ENCODE measurements at regions not wholly inside any gene's neighbourhood (a gene's known extent, or its start where the extent isn't known, plus 50 kb on each side); places are given as distances from the start of the nearest gene placed in this dataset.

DNA sequence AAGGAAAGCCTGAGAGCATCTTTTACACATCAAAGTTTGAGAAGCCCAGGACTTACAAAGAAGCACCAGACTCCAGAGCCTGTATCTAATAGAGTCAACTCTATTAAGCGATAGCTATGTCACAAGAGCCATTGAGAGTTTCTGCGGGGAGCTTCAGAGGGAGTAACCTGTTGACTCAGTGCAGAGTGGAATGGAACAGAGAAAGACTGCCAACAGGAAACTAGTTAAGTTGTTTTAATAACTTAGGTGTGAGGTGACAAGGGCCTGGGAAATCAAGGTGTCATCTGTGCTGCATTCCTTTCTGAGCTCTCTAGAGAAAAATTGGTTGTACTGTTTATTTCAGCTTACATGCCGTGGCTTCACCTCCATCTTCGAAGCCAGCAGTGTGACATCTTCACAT is 513.8 kb upstream of the POU3F3 start:
- no peak for DNase-seq

DNA sequence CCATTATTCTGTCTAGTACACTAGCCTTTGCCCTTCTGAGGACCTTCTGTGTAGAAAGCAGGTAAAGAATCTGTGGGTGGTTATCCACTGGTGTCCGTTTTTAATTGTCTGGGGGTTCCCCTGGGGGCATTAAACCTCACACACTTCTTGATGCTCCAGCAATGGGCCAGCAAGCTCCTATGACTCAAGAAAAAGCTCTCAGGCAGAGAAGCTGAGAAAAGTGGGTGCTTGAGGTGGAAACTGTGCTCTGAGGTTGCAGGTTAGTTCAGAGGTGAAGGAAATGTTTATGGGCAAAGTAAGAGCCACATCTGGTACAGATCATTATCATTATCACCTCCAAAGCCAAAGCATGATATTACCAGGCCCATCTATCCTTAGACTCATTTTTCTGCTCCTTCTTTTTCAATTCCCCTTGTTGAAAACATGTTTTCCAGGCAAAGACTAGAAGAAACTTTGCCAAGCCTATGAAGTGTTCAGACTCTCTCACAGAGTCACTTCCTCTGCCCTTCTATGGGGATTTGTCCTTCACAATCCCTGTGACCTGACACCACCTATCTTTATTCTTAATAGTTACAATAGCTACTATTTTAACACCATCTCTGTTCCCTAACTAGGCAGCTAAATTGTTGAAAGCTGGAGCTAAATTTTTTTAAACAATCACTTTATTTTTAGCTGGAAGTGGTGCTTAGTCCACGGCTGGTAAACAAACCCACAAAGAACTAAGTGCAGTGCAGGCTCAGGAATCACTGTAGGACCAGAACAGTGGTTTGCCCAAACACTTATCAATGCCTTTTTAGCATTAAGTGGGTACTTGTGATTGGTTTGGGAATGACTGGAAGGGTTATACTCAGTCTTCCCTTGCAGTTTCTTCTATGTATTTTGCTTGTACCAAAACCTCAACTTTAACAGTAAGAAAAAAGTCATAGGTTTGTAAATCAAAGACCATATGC is 512.8 kb upstream of the POU3F3 start:
- DNase-seq = no peak

DNA sequence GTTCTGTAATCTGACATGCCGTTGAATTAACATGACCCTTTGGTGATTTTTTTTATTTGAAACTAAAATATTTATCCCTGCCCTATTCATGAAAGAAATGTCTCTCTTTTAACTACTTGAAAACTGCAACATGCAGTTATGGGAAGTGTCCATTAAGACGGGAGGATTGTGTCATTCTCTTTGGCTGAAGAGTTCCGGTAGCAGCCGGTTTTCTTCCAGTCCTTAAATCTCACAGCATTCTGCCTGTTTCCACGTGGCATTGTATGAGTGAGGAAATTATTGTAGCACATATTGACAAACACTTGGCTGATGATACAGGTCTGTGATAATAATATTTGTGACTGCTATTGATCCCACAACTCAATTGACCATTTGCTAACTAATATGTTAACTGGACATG is 509.6 kb upstream of the POU3F3 start:
- no peak for DNase-seq

DNA sequence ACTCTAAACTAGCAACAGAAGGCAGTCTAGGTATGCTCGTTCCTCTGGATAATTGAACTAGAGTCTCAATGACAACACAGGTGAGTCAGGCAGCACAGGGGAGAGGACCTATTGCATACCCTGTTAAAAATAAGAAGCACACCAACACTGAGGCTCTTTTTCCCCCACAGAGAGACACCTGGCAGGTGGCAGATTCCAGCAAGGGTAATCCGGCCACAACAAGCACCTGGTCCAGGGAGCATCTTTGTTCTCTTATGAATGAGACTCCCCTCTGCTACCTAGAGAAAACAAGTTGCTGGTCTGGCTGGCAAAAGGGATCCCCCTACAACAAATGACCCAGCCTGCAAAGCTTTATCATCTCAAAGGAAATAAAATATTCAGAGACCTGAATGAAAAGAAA is 508.9 kb upstream of the POU3F3 start:
- no peak for DNase-seq

DNA sequence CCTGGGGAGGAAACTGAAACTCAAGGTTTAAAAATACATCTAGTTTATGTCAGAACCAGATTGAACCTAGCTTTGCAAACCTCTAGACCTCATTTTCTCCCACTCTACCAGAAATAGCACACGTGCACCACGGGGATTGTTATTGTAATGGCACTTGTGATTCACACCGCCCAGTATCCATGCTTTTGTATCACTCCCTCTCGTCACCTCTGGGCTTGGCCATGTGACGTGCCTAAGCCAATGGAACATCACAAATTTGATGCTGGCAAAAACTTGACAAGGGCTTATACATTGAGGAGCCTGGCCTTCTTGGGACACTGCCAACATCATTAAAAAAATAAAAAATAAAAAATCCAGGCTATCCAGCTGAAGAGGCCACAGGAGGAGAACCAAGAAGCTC is 495.8 kb upstream of the POU3F3 start:
- no peak for DNase-seq

DNA sequence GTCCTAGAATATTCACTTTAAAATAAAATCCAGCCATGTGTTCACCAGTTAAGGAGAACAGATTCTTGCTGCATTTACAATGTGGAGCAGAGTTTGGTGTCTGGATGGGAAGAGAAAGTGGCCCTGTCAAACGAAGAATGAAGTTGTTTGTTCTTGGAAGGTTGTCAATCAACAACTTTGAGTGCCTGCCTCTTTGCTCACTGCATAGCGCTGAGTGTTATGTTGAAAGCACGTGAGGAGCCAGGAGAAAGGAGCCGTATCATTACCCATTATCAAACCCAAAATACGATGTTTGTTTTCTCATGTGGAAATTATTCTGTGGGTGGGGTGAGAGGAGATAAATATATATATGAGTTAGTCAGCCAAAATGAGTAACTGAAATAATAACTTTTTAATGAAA is 492.5 kb upstream of the POU3F3 start:
- no peak for DNase-seq

DNA sequence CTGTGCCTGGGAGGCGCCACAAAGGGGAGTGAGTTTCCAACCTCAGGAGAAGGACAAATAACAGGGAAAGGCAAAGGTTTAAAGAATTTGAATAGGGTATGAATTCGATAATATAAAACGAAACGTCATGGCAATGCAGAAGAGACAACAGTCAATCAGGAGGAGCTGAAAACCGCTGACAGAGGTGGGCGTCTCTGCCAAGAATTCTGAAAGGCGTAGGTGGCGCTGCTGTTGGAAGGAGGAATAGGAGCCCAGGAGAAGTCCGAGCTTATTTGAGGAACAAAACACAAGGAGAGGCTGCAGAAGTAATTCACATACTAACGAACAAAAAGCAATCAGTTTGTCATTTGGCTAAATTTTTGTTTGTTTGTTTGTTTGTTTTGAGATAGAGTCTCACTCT is 485.8 kb upstream of the POU3F3 start:
- no peak for DNase-seq

DNA sequence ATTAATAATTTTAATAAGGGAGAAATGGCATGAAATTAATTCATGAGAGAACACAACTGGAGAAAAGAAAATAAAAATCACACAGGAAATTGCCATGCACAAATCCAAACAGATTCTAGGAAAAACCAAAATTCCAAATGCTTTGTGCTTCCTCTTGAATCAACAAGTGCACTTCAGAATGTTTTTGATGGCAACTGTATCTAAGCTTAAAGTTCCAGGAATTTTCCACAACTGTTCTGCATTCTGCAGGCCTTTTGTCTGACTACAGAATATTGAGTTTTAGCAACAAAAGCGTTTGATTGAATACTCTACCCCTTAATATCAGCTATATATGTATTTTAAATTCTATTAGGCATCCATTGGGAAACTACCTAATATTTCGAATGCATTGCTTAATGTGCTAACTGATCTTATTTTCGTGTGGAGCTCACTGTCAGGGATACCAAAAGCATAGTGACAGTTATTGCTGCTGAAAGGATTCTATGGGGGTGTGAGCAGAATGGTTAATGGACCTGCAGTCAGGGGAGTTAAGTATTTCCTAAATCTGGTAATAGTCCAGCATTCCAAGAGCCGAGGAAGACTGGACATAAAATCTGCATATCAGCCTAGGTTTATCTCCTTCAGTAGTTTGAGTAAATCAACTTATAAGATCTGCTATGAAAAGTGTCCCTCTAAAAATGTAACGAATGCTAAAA is 482.7 kb upstream of the POU3F3 start:
- DNase-seq = no peak

DNA sequence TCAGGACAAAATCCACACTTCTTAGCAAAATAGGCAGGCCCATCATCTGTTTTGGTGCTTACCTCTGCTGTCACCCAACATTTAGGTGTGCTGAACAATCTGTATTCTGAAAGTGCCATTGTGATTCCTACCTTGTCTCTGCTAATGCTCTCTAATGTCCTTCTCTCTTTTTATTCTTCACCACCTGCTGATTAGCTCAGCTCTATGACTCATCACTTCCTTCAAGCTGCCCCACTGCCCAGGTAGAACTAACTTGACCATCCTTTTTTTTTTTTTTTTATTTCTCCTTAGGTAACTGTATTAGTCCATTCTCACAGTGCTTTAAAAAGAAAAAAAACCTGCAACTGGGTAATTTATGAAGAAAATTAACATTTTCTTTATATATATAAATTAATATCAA is 478.7 kb upstream of the POU3F3 start:
- DNase-seq = no peak

DNA sequence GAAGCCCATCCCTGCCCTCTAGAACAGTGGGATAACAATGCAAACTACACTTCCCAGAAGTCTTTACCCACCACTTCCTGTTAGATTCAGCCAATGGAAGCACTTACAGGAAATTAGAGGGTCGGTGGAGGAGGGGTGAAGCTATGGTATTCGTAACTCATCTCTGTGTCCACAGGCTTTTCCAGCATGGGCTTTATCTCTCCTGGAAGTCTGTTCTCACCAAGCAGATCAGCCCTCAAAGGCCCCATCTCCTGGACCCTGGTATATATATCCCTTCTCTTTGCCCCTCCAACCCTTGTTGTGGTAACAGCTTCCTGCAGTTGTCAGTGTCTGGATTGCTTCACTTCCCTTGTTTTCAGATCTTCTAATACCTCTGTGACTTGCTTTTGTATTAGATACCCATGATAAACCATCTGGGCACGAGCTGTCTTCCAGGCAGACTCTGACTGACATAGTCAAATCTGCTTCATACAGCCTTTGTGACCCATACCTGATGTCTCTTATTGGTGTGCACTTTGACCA is 475.0 kb upstream of the POU3F3 start:
- no peak for DNase-seq

DNA sequence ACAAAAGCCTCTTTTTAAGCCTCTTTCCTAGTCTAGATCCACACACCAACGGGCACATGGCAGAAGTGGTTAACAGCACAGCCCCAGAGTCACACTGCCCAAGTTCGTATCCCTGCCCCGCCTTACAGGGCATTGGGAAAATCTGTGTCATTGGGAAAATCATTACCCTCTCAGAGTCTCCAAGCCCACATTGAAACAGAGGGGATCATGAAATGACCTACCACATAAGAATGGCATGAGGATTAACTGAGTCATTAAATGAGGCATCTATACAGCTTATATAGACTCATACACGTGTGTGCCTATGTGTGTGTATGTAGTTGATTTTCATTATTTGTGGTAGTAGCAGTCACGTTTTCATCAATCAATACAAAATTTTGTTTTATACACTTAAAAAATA is 469.0 kb upstream of the POU3F3 start:
- no peak for DNase-seq

DNA sequence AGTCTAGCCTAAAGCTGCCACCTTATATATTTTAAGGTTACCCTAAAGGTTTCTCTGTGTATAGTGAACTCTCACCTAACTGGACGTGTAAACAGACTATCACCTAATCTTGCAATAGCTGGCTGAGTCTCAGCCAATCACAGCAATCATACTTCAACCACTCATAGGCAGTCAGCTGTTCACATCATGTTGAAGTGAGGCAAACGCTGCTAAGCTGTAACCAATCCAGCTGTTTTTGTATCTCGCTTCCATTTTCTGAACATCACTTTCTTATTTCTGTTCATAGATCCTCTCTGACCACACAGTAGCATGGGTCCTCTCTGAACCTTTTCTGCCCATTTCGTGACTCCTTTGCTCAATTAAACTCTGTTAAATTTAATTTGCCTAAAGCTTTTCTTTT is 468.2 kb upstream of the POU3F3 start:
- no peak for DNase-seq

DNA sequence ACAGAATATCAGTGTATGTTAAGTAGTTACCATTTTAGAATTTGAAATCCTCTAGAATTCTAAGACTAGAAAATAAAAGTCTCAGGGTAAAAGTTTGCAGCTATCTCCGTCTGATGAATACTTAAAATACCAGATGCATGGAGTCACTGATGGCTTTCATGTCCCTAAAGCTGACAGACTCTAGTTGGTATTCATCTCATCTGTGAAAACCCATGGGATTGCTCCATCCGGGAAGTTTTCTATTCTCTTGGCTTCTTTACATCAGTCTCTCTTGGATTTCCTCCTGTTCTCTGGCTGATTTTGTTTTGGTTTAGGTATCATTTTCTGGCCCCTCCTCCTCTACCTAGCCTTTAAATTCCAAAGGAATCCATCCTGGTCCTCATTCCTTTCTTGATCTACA is 465.6 kb upstream of the POU3F3 start:
- no peak for DNase-seq

DNA sequence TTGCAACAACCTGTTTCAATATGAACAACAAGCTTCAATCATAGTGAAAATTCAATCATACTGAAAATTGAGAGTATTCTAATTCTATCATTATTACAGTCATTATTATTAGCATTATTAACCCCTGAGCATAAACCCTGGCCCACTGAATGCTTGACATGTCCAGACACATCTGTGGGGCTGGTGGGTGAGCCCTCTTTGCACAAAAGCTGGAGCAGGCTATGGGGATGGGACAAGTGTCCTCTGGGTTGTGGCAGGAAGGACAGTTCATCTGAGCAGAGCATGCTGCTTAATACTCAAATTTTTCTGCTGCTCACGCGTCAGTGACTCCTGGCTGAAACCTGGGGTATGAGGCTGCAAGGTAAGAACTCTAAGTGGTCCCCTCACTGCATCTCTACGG is 451.1 kb upstream of the POU3F3 start:
- no peak for DNase-seq

DNA sequence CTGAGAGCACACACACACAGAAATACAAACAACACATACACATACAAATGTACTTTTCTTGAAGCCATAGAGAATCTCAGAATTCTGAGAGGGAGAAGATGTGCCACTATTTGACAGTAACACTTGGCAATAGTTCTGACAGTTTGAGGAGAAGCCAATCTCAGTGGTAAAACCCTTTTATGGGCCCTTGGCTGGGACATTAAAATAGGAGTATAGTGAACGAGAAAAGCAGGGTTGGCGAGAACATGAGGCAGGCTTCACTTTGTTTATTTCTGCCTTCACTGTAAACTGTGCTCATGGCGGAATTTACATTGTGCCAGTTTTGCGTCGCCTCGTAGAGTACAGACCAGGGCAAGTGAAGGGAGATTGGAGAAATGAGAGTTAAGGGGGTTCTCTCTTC is 449.4 kb upstream of the POU3F3 start:
- no peak for DNase-seq

DNA sequence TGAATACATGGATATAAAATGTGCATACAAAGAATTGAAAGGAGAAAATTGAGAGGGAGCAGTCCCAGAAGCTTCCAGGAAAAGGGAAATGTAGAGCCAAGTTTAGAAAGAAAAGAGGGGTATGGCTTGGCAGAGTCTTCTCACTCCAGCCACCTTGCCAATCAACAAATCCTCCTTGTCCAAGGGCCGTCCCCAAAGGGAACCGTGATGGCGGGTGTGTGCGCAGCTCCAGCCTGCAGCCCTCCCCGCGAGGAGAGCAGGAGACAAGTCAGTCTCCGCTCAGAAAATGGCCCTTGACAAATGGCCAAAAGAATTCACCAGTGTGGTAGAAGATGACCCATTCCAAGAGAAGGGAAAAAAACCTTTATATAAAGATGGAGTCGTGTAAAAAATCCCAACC is 448.3 kb upstream of the POU3F3 start:
- DNase-seq = no peak

DNA sequence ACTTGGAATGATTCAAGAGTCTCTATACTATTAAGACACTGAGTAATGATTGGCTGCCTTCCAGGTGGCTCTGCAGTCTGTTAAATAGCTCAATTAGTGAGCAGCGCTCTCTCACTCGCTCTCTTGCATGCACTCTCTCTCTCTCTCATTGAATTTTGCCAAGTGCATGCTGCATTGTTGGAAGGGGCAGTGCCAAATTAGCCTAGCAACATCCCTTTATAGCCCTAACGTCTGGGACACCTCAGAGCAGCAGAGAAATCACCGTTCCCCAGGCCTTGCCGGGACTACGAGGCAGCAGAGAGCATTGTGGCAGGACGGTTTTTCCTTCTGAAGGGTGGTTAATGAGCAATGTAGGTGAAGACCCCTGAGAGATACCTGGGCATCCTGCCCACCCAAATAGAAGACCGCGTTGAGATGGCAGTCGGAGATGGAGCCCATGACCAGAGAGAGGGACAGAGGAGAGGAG is 447.6 kb upstream of the POU3F3 start:
- DNase-seq = no peak

DNA sequence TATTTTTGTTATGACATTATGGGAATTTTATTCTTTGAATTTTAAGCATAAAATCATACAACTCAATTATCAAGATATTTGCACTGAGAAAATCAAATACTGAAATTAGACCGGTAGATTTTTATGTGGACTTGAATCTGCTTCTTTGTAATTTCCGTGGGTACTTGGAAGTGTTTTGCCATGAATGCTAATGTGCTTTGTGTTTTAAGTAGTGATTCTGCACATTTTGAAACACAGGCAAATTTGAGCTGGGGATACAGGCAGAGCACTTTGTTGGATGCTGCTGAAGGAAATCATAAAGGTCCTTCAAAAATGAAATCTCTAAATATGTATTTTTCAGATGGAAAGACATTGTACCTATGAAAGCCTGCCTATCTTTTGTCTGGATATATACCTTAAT is 446.3 kb upstream of the POU3F3 start:
- no peak for DNase-seq

DNA sequence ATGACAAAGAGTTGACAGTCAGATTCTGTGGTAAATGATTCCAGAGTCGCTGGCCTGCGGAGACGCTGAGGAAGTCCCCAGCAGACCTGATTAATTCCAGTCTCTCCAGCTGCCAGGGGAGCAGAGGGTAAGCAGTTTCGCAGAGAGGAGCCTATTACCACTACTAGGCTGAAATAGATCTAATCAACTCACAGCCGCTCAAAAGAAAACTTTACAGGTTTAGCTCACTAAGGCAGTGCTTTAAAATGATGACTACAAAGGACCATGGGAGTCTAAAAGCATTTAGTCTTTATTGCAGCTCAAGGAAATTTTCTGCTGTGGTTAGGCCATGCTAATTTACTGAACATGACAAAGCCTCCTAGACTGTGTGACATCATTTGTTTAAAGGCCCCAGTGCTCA is 445.6 kb upstream of the POU3F3 start:
- no peak for DNase-seq

DNA sequence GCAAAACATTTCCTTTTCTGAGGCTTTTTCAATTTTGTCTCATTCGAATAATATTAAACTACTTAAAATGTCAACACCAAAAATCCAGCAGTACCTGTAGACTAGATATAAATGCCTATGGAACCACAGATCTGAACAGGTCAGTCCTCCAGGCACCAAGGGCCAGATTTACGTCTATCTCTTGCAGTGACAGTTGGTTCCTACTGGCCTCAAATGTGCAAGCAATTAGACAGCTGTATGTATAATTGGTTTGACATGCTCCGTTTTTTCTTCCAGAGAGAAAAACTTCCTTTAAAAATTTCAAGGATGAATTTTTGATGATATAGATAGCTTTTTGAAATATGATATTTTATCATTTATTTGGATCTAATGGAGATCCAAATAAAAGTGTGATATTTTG is 443.8 kb upstream of the POU3F3 start:
- no peak for DNase-seq

DNA sequence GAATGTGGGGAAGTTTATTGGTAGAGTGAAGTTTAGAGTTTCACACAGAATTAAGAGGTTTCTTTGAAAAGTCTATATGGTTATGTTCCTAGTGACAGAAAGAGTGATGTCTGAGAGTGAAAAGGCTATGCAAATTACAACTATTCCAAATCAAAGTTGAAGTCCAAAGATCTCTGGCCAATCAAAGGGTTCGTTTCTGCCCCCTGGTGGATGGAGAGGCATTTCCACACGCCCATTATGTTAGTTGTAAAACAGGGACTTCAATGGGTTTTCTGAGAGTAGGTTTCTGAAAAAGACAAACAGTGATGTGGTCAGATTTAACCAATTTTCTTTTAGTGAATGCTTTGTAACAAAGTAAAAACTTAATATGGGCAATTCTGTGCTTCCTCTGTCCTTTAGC is 441.5 kb upstream of the POU3F3 start:
- no peak for DNase-seq

DNA sequence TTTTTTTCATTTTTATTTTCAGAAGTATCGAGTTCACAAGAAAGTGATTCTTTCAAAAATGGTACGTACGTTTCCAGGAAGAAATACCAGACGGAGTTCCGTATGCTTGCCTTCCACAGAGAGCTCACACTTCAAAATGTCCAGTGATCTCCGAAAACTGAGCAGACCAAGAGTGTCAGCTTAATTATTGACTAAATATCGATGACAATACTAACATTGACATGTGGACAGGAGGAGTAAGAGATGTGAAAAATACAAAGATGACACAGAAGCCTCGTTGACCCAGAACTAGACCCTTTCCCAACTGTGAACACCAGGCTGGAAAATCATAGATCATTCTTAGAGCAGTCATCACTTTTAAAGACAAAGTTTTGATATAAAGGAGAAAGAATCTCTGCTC is 440.0 kb upstream of the POU3F3 start:
- no peak for DNase-seq

DNA sequence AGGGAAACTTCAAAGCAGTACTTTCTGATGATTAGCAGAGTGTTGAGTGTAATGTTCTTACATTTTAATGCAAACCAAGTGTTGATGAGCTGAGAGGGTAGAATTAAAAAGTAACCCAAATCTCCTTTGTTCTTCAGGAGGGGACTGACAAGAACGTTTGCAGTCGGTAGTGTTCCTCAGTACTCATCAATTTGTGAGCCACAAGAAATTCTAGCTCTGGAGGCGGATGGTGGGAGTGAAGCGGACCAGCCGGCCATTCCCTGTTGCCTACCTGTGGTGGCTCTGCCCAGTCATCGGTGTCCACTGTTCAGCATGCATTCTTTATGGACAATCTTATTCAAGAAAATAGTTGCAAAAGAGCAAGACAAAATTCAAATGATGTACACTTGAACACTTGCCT is 438.6 kb upstream of the POU3F3 start:
- DNase-seq = no peak
